ENCODE measurements at regions not wholly inside any gene's neighbourhood (a gene's known extent, or its start where the extent isn't known, plus 50 kb on each side); places are given as distances from the start of the nearest gene placed in this dataset.

- no peak for TF ChIP-seq EZH2 (IDR thresholded peaks at IDR 0.05; ENCODE audit: insufficient read depth, poor library complexity, severe bottlenecking)
- no peak for TF ChIP-seq EZH2phosphoT487 (IDR thresholded peaks at IDR 0.05; ENCODE audit: insufficient read depth, low read depth)
Observed at GRCh38 chr5:124643336-124643735, 103.1 kb downstream of the ZNF608 start.
